A549 (cell line): ENCODE measurements at regions not wholly inside any gene's neighbourhood (a gene's known extent, or its start where the extent isn't known, plus 50 kb on each side); places are given as distances from the start of the nearest gene placed in this dataset.

Source experiments
- ATAC-seq, 2 experiments: fragments of 200-7000 bp in 1 of 2; fragments of >200 bp in 1 of 2; cut with Nextera tagmentation in 1 of 2; cut with Tn5 transposase in 1 of 2; 3 replicates each; pipeline versions ENCODE4 v1.8.0 to v1.9.1; 2018 to 2020; ENCODE audit warnings: mild to moderate bottlenecking in 1 of 2, moderate library complexity in 1 of 2
- CTCF ChIA-PET: fragments of 300-600 bp; sonication (Branson Sonifier 250); formaldehyde crosslinking; extraction: SDS; loops from one replicate; lab custom pipeline; 2021; ENCODE audit warnings: antibody characterized with exemption, inconsistent platforms; lab: Yijun Ruan, JAX
- POLR2A ChIA-PET: fragments of 350-600 bp; formaldehyde crosslinking; extraction: SDS; loops from one replicate; lab custom pipeline; 2021; ENCODE audit warnings: antibody characterized with exemption, inconsistent platforms; lab: Yijun Ruan, JAX
- DNase-seq, 2 experiments: peaks; one replicate each; pipeline versions ENCODE4 v3.0.0 to v3.0.0-alpha.2; 2011 to 2016; ENCODE audit warnings: low read depth in 1 of 2, low spot score in 1 of 2
- FAIRE-seq: peaks from 2 replicates; lab custom pipeline; 2011; peaks lifted over from hg19 to GRCh38; lab: Jason Lieb, UNC
- H3K27ac ChIP-seq, 2 experiments: fragments of >200 bp; sonication (Bioruptor Twin); formaldehyde crosslinking; 3 replicates each; pipeline ENCODE4 v1.5.1; 2016 to 2017
- H3K4me1 ChIP-seq: fragments of >200 bp; sonication (Bioruptor Twin); formaldehyde crosslinking; 3 replicates; pipeline ENCODE4 v1.6.1; 2016
- H3K4me2 ChIP-seq: fragments of >200 bp; sonication (Bioruptor Twin); formaldehyde crosslinking; 3 replicates; pipeline ENCODE4 v1.6.1; 2016
- H3K4me3 ChIP-seq: fragments of >200 bp; sonication (Bioruptor Twin); formaldehyde crosslinking; 3 replicates; pipeline ENCODE4 v1.5.1; 2016
- H3K9me3 ChIP-seq: fragments of >200 bp; sonication (Bioruptor Twin); formaldehyde crosslinking; 3 replicates; pipeline ENCODE4 v1.6.1; 2016
- CBX2 ChIP-seq: fragments of 200-600 bp; sonication (generic); IDR thresholded peaks from 2 replicates; pipeline ENCODE4 v1.6.1; 2016; ENCODE audit warnings: low read depth, mild to moderate bottlenecking, borderline replicate concordance
- CEBPB ChIP-seq, 2 experiments: fragments of >200 bp in 1 of 2; sonication (Bioruptor Twin) in 1 of 2; formaldehyde crosslinking in 1 of 2; IDR thresholded peaks; 2 replicates each; pipeline ENCODE4 v1.6.1; 2012 to 2016
- CHD2 ChIP-seq: fragments of 150-350 bp; IDR thresholded peaks from 2 replicates; pipeline ENCODE4 v1.6.1; 2014; ENCODE audit warnings: low read length; ENCODE audit not compliant: partially characterized antibody
- EHF ChIP-seq: fragments of 250-450 bp; sonication (Bioruptor Pico); IDR thresholded peaks from 2 replicates; pipeline ENCODE4 v1.5.0; 2020; ENCODE audit warnings: mild to moderate bottlenecking
- EHMT2 ChIP-seq: fragments of 200-600 bp; sonication (generic); IDR thresholded peaks from 2 replicates; pipeline ENCODE4 v1.6.1; 2016; ENCODE audit warnings: antibody characterized with exemption, low read depth, mild to moderate bottlenecking, moderate library complexity
- EP300 ChIP-seq, 2 experiments: fragments of >200 bp; sonication (Bioruptor Twin); formaldehyde crosslinking; IDR thresholded peaks; 2 replicates in 1 of 2; 3 replicates in 1 of 2; pipeline ENCODE4 v1.6.1; 2016 to 2017
- FOXS1 ChIP-seq: fragments of 250-450 bp; sonication (Bioruptor Pico); IDR thresholded peaks from 2 replicates; pipeline ENCODE4 v1.5.0; 2020; ENCODE audit warnings: mild to moderate bottlenecking, moderate library complexity
- GATA3 ChIP-seq: IDR thresholded peaks from 2 replicates; pipeline ENCODE4 v1.6.1; 2012; ENCODE audit warnings: borderline replicate concordance
- HDAC2 ChIP-seq: fragments of 200-600 bp; sonication (generic); IDR thresholded peaks from 2 replicates; pipeline ENCODE4 v1.6.1; 2016
- HOXB13 ChIP-seq: fragments of 250-450 bp; sonication (Bioruptor Pico); IDR thresholded peaks from 2 replicates; pipeline ENCODE4 v1.5.0; 2020; ENCODE audit warnings: low read depth, mild to moderate bottlenecking, moderate library complexity
- HOXB5 ChIP-seq: fragments of 250-450 bp; sonication (Bioruptor Pico); IDR thresholded peaks from 2 replicates; pipeline ENCODE4 v1.5.0; 2020; ENCODE audit warnings: mild to moderate bottlenecking, moderate library complexity
- MAFK ChIP-seq: fragments of 450-650 bp; IDR thresholded peaks from 2 replicates; pipeline ENCODE4 v1.6.1; 2014; ENCODE audit not compliant: partially characterized antibody
- NPAS2 ChIP-seq: fragments of 250-450 bp; sonication (Bioruptor Pico); IDR thresholded peaks from 2 replicates; pipeline ENCODE4 v1.8.0; 2022; ENCODE audit warnings: mild to moderate bottlenecking, moderate library complexity, borderline replicate concordance
- NR3C1 ChIP-seq: fragments of >200 bp; sonication (Bioruptor Twin); formaldehyde crosslinking; IDR thresholded peaks from 3 replicates; pipeline ENCODE4 v1.6.1; 2017
- PBX3 ChIP-seq: IDR thresholded peaks from 2 replicates; pipeline ENCODE4 v1.6.1; 2012
- RARB ChIP-seq: fragments of 250-450 bp; sonication (Bioruptor Pico); IDR thresholded peaks from 2 replicates; pipeline ENCODE4 v1.8.0; 2021; ENCODE audit warnings: mild to moderate bottlenecking, moderate library complexity
- REST ChIP-seq: fragments of 200-600 bp; sonication (generic); IDR thresholded peaks from 2 replicates; pipeline ENCODE4 v1.6.1; 2016; ENCODE audit warnings: antibody characterized with exemption, mild to moderate bottlenecking, moderate library complexity
- RNF2 ChIP-seq: fragments of 200-600 bp; sonication (generic); IDR thresholded peaks from 2 replicates; pipeline ENCODE4 v1.6.1; 2016; ENCODE audit warnings: low read depth, mild to moderate bottlenecking, antibody characterized with exemption, moderate library complexity, borderline replicate concordance
- TP53 ChIP-seq: fragments of 250-450 bp; sonication (Bioruptor Pico); IDR thresholded peaks from 2 replicates; pipeline ENCODE4 v1.5.0; 2021; ENCODE audit warnings: mild to moderate bottlenecking, moderate library complexity
- ZFP36 ChIP-seq: fragments of 450-650 bp; IDR thresholded peaks from 2 replicates; pipeline ENCODE4 v1.6.1; 2014; ENCODE audit warnings: borderline replicate concordance; ENCODE audit not compliant: partially characterized antibody
- ZNF302 ChIP-seq: fragments of 250-450 bp; sonication (Bioruptor Pico); IDR thresholded peaks from 2 replicates; pipeline ENCODE4 v1.9.0; 2021; ENCODE audit warnings: inconsistent platforms, mild to moderate bottlenecking, moderate library complexity
- ZSCAN20 ChIP-seq: fragments of 250-450 bp; sonication (Bioruptor Pico); IDR thresholded peaks from 2 replicates; pipeline ENCODE4 v1.8.0; 2022; ENCODE audit warnings: mild to moderate bottlenecking, moderate library complexity
- WGBS: methylation state at CpG from one replicate; pipeline ENCODE4 v1.1.6; 2017; ENCODE audit errors: missing lambda C conversion rate; 5-methylcytosine and 5-hydroxymethylcytosine counted together

DNA sequence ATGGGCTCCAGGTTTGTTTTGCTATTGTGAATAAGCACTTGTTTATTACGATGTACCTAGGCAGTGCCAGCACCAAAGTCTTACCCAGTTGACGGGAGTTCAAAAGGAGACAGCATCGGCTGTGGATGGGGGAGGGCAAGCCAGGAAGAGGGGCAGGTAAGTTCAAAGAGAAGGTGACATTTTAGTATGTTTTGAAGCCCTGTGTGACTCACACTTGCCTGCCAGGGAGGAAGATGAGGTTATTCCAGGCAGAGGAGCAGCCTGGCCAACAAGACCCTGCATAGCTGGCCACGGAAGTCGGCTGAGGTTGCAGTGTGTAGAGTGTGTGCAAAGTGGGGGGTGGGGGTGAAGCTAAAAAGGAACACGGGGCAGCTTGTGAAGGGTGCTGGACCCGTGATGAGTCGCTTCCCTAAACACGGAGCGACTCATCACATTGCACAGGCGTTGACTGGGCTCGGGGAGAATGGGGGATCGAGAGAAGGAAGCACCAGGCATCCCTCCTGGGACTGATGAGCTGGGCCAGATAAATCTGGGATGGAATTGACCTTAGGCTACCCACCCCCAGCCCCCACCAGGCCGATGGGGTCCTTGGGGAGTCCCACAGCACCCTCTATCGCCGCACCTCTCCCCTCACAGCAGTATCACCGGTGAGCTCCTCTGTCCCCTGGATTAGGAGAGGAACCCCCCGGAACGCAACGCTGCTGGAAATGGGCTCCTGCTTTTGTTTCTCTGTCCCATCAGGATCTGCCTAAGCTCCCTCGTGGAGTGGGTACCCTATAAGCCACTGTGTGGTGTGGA, 97.9 kb upstream of the IKZF1 start:
- no peak for DNase-seq
- TF ChIP-seq ZNF302 (CRISPR knock-in tag) (no peak), EHF (CRISPR knock-in tag) (no peak), ZSCAN20 (CRISPR knock-in tag) (no peak), NPAS2 (CRISPR knock-in tag) (no peak), MAFK (no peak), NR3C1 (no peak), EP300 (IDR thresholded peaks at IDR 0.05) (no peak), ZFP36 (no peak), CEBPB (IDR thresholded peaks at IDR 0.05) (no peak), RARB (CRISPR knock-in tag) (no peak), GATA3 (no peak), HDAC2 (no peak), FOXS1 (CRISPR knock-in tag) (no peak), RNF2 (no peak), HOXB13 (no peak), PBX3 (no peak), CHD2 (no peak), HOXB5 (CRISPR knock-in tag) (no peak), CBX2 (no peak), TP53 (CRISPR knock-in tag) (no peak)
- TF ChIP-seq, all 56 proteins: peak for 0
- no peak for FAIRE-seq
- Histone ChIP-seq H3K4me3 (no peak overlapping the region), H3K4me2 (no peak overlapping the region), H3K4me1 (no peaks in the 10 kb centered on the region), H3K9me3 (no peaks in the 10 kb centered on the region), H3K27ac (no peak overlapping the region)
- ChIA-PET POLR2A (no interaction called here), CTCF (interaction anchor here (0.6 to 4.8 kb wide), 17 partner anchors 8 to 1879 kb away, joined by 3 to 53 read pairs (median 4); no protein-coding TSS in a partner anchor)
- WGBS, result 31% methylated on average over 17 of the region's 21 CpGs
- ATAC-seq, result 0 out of 6 replicates have a peak, but pooled peaks of 1 of the 2 experiments have one; percentile 45

DNA sequence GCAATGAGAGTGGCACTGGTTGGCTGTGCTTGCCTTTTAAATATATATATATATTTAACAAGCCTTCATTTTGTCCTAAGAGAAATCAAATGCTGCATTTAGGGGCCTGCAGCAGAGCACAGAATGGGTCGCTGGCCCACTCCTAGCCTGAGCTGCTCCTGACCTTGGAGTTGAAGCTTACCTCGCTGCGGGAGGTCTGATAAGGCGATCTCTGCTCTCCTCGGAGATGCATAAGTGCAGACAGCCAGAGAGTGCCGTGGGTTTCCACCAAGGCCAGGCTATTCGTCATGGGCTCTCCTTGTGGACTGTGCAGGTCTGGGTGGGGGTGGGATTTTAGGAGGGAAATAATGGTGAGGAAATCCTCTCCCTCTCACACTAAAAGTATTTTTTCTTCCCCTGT, 99.5 kb upstream of the IKZF1 start:
- POLR2A ChIA-PET, result no interaction called here
- WGBS, result 31% methylated on average over 7 of the region's 7 CpGs
- peak in 1 of 2 experiments; percentile 40; a peak in 3 of 6 replicates for ATAC-seq
- Histone ChIP-seq H3K4me2 (no peak overlapping the region), H3K4me1 (no peaks in the 10 kb centered on the region), H3K27ac (no peak overlapping the region), H3K9me3 (no peaks in the 10 kb centered on the region), H3K4me3 (no peak overlapping the region)
- no peak for DNase-seq
- CTCF ChIA-PET, result interaction anchor here (0.7 to 4.8 kb wide), 25 partner anchors 8 to 1223 kb away, joined by 3 to 53 read pairs (median 4); no protein-coding TSS in a partner anchor
- no peak for TF ChIP-seq EHMT2
- TF ChIP-seq REST, result no peak
- TF ChIP-seq, all 56 proteins: peak for 0
- FAIRE-seq, result no peak
